ENCODE measurements at regions not wholly inside any gene's neighbourhood (a gene's known extent, or its start where the extent isn't known, plus 50 kb on each side); places are given as distances from the start of the nearest gene placed in this dataset.

DNA sequence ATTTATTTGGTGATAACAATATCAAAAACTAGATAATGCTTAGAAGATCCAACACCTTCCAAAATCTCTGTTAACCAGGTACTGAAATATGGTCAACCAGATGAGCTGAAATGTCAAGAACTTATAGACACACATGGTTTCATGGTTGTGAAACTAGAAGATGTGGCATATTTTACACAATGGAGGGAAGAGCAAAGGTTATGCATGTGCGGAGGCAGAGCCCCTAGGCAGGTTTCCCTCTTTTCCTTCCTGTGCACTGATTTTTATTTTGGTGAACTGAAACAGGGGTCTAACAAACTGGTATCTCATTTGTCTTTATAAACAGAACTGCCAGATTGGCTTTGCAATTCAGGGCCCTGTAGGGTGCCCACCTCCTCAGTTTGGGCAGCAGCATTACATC is 91.6 kb downstream of the PRL start:
- TF ChIP-seq POLR2A (IDR thresholded peaks at IDR 0.05), result no peak
- TF ChIP-seq, protein P1, sequence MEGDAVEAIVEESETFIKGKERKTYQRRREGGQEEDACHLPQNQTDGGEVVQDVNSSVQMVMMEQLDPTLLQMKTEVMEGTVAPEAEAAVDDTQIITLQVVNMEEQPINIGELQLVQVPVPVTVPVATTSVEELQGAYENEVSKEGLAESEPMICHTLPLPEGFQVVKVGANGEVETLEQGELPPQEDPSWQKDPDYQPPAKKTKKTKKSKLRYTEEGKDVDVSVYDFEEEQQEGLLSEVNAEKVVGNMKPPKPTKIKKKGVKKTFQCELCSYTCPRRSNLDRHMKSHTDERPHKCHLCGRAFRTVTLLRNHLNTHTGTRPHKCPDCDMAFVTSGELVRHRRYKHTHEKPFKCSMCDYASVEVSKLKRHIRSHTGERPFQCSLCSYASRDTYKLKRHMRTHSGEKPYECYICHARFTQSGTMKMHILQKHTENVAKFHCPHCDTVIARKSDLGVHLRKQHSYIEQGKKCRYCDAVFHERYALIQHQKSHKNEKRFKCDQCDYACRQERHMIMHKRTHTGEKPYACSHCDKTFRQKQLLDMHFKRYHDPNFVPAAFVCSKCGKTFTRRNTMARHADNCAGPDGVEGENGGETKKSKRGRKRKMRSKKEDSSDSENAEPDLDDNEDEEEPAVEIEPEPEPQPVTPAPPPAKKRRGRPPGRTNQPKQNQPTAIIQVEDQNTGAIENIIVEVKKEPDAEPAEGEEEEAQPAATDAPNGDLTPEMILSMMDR (IDR thresholded peaks at IDR 0.05), result no peak
- TF ChIP-seq POLR2AphosphoS5 (IDR thresholded peaks at IDR 0.05), result no peak
- no peak for TF ChIP-seq EP300 (IDR thresholded peaks at IDR 0.05)

Data from suprapubic skin (tissue), 4 donors.